HEK293 (cell line): ENCODE measurements at regions not wholly inside any gene's neighbourhood (a gene's known extent, or its start where the extent isn't known, plus 50 kb on each side); places are given as distances from the start of the nearest gene placed in this dataset.

ENCODE experiments used
- CTCF ChIP-seq: fragments of 450-650 bp; formaldehyde crosslinking; IDR thresholded peaks from 2 replicates; pipeline ENCODE4 v1.5.1; 2016; ENCODE audit warnings: missing biosample characterization, missing genetic modification characterization
- MZF1 ChIP-seq: fragments of 450-650 bp; formaldehyde crosslinking; IDR thresholded peaks from 2 replicates; pipeline ENCODE4 v1.5.1; 2017; ENCODE audit warnings: missing biosample characterization, missing genetic modification characterization, borderline replicate concordance
- ZNF513 ChIP-seq: fragments of 450-650 bp; IDR thresholded peaks from 2 replicates; pipeline ENCODE4 v1.5.1; 2018; ENCODE audit warnings: missing biosample characterization, missing genetic modification characterization
- ZNF548 ChIP-seq: fragments of 450-650 bp; formaldehyde crosslinking; IDR thresholded peaks from 2 replicates; pipeline ENCODE4 v1.5.1; 2016; ENCODE audit warnings: missing biosample characterization, missing genetic modification characterization
- ZNF639 ChIP-seq: fragments of 450-650 bp; formaldehyde crosslinking; IDR thresholded peaks from 2 replicates; pipeline ENCODE4 v1.5.1; 2016; ENCODE audit warnings: missing biosample characterization, missing genetic modification characterization

- TF ChIP-seq ZNF548 (no peak), ZNF513 (tag by site-specific recombination) (no peak), CTCF (tag by site-specific recombination) (no peak), ZNF639 (no peak), MZF1 (tag by site-specific recombination) (no peak)
Measured at GRCh38 chr20:24385547-24385946, 83.9 kb upstream of the SYNDIG1 start.
